Smooth muscle cell (in vitro differentiated cells): ENCODE measurements at regions not wholly inside any gene's neighbourhood (a gene's known extent, or its start where the extent isn't known, plus 50 kb on each side); places are given as distances from the start of the nearest gene placed in this dataset.

Experiments
- DNase-seq: peaks from one replicate; lab custom pipeline; 2025; ENCODE audit not compliant: unreplicated experiment; lab: John Stamatoyannopoulos, UW
- H2AFZ ChIP-seq: fragments of 200-600 bp; sonication (generic); 2 replicates; pipeline ENCODE4 v1.6.0; 2016; ENCODE audit warnings: antibody characterized with exemption, low read depth, mild to moderate bottlenecking
- H3F3A ChIP-seq: fragments of 200-600 bp; sonication (generic); 2 replicates; pipeline ENCODE4 v1.6.0; 2017; ENCODE audit warnings: antibody characterized with exemption, low read depth
- H3K27ac ChIP-seq: fragments of 200-600 bp; sonication (generic); 2 replicates; pipeline ENCODE4 v1.5.1; 2016; ENCODE audit warnings: low read depth, mild to moderate bottlenecking
- H3K27me3 ChIP-seq: fragments of 200-600 bp; sonication (generic); 2 replicates; pipeline ENCODE4 v1.6.1; 2016; ENCODE audit warnings: low read depth, mild to moderate bottlenecking
- H3K36me3 ChIP-seq: fragments of 200-600 bp; sonication (generic); 2 replicates; pipeline ENCODE4 v1.5.1; 2016; ENCODE audit warnings: low read depth
- H3K4me1 ChIP-seq: fragments of 200-600 bp; sonication (generic); 2 replicates; pipeline ENCODE4 v1.5.1; 2016; ENCODE audit warnings: low read depth
- H3K4me2 ChIP-seq: fragments of 200-600 bp; sonication (generic); 2 replicates; pipeline ENCODE4 v1.6.0; 2016; ENCODE audit warnings: mild to moderate bottlenecking
- H3K4me3 ChIP-seq: fragments of 200-600 bp; sonication (generic); 2 replicates; pipeline ENCODE4 v1.5.1; 2016; ENCODE audit warnings: mild to moderate bottlenecking
- H3K79me2 ChIP-seq: fragments of 200-600 bp; sonication (generic); 2 replicates; pipeline ENCODE4 v1.6.0; 2016; ENCODE audit warnings: low read depth, mild to moderate bottlenecking
- H3K9ac ChIP-seq: fragments of 200-600 bp; sonication (generic); 2 replicates; pipeline ENCODE4 v1.6.0; 2016; ENCODE audit warnings: low read depth
- H3K9me3 ChIP-seq: fragments of 200-600 bp; sonication (generic); replicated peaks from 2 replicates; pipeline ENCODE4 v1.5.1; 2016; ENCODE audit warnings: low read depth
- H4K20me1 ChIP-seq: fragments of 200-600 bp; sonication (generic); 2 replicates; pipeline ENCODE4 v1.6.0; 2016; ENCODE audit warnings: low read depth
- CTCF ChIP-seq: fragments of 200-600 bp; sonication (generic); IDR thresholded peaks from 2 replicates; pipeline ENCODE4 v1.5.1; 2017; ENCODE audit warnings: borderline replicate concordance, mild to moderate bottlenecking, antibody characterized with exemption; ENCODE audit not compliant: insufficient read depth, poor library complexity, severe bottlenecking
- WGBS: methylation state at CpG from one replicate; pipeline ENCODE4 v1.1.7; 2016; ENCODE audit warnings: low lambda C conversion rate; 5-methylcytosine and 5-hydroxymethylcytosine counted together

GRCh38 chr3:144677103-144677502, 705.5 kb downstream of the DIPK2A start:
- TF ChIP-seq CTCF = no peak
- WGBS = 56% methylated on average over 1 of the region's 1 CpG
- DNase-seq = no peak
- H3K9me3 ChIP-seq = no peaks in the 10 kb centered on the region
- no peaks in the 10 kb centered on the region for H3K4me1 ChIP-seq
- no peak overlapping the region for H3K4me3 ChIP-seq
- H3K9ac ChIP-seq = no peak overlapping the region
- H3F3A ChIP-seq = no peaks in the 10 kb centered on the region
- H3K36me3 ChIP-seq = no peaks in the 10 kb centered on the region
- H3K27me3 ChIP-seq = no peaks in the 10 kb centered on the region
- no peak overlapping the region for H3K4me2 ChIP-seq
- H3K79me2 ChIP-seq = no peaks in the 10 kb centered on the region
- H4K20me1 ChIP-seq = no peaks in the 10 kb centered on the region
- H2AFZ ChIP-seq = peak overlapping the region; percentile 16
- no peak overlapping the region for H3K27ac ChIP-seq

GRCh38 chr3:144683065-144683464, 711.4 kb downstream of the DIPK2A start:
- H3K9ac ChIP-seq = no peak overlapping the region
- peak overlapping the region; percentile 9 for H2AFZ ChIP-seq
- no peak for TF ChIP-seq CTCF
- peaks cover 3% of the 10 kb centered on the region for H3K36me3 ChIP-seq
- peaks cover 3% of the 10 kb centered on the region for H3K9me3 ChIP-seq
- H3K79me2 ChIP-seq = no peaks in the 10 kb centered on the region
- no peaks in the 10 kb centered on the region for H3K27me3 ChIP-seq
- no peaks in the 10 kb centered on the region for H4K20me1 ChIP-seq
- no peaks in the 10 kb centered on the region for H3F3A ChIP-seq
- WGBS = 100% methylated on average over 1 of the region's 1 CpG
- no peak for DNase-seq
- no peak overlapping the region for H3K4me2 ChIP-seq
- H3K4me3 ChIP-seq = no peak overlapping the region
- H3K27ac ChIP-seq = no peak overlapping the region
- no peaks in the 10 kb centered on the region for H3K4me1 ChIP-seq

GRCh38 chr3:144687862-144688261, 716.2 kb downstream of the DIPK2A start:
- H3K9me3 ChIP-seq = peaks cover 3% of the 10 kb centered on the region
- no peak overlapping the region for H3K27ac ChIP-seq
- H3K4me3 ChIP-seq = no peak overlapping the region
- no peak overlapping the region for H3K9ac ChIP-seq
- no peaks in the 10 kb centered on the region for H3K79me2 ChIP-seq
- H3K27me3 ChIP-seq = no peaks in the 10 kb centered on the region
- 81% methylated on average over 4 of the region's 4 CpGs for WGBS
- no peaks in the 10 kb centered on the region for H4K20me1 ChIP-seq
- H3K4me1 ChIP-seq = no peaks in the 10 kb centered on the region
- H3F3A ChIP-seq = no peaks in the 10 kb centered on the region
- no peak for TF ChIP-seq CTCF
- no peak for DNase-seq
- no peak overlapping the region for H3K4me2 ChIP-seq
- peaks cover 6% of the 10 kb centered on the region for H3K36me3 ChIP-seq
- H2AFZ ChIP-seq = no peak overlapping the region

GRCh38 chr3:144692488-144692887, 720.9 kb downstream of the DIPK2A start:
- Histone ChIP-seq H3K4me3 (no peak overlapping the region), H4K20me1 (no peaks in the 10 kb centered on the region), H3K4me2 (no peak overlapping the region), H3K27ac (no peak overlapping the region), H2AFZ (no peak overlapping the region), H3K79me2 (no peaks in the 10 kb centered on the region), H3K9ac (no peak overlapping the region), H3K36me3 (peaks cover 6% of the 10 kb centered on the region), H3K9me3 (no peaks in the 10 kb centered on the region), H3F3A (no peaks in the 10 kb centered on the region), H3K4me1 (no peaks in the 10 kb centered on the region), H3K27me3 (no peaks in the 10 kb centered on the region)
- DNase-seq = no peak
- TF ChIP-seq CTCF = no peak
- WGBS = 87% methylated on average over 4 of the region's 4 CpGs
